ENCODE measurements at regions not wholly inside any gene's neighbourhood (a gene's known extent, or its start where the extent isn't known, plus 50 kb on each side); places are given as distances from the start of the nearest gene placed in this dataset.

DNA sequence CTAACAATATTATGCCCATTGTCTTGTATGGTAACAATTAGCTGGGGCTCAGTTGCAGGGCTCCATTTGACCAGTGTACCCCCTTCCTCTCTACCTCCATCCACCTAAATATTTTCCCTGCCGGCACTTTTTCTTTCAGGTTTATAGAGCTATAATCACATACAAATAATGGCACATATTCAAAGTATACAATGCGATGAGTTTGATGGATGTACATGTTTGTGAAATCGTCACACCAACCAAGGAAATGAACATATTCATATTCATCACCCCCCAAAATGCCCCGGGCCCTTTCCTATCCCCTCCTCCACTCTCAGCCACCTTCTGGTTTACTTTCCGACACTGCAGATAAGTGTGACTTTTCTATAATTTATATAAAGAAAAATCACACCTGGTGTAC, 351.5 kb downstream of the GADD45G start:
- no peak overlapping the region for H3K4me3 ChIP-seq (ENCODE audit: low read length)
- H3K27me3 Mint-ChIP-seq (ENCODE audit: insufficient read depth), result peaks cover 5% of the 10 kb centered on the region
- H3K4me3 Mint-ChIP-seq, result no peak overlapping the region
- no peaks in the 10 kb centered on the region for H3K27me3 ChIP-seq (ENCODE audit: control insufficient read depth, insufficient read depth, low read length, poor library complexity, severe bottlenecking)
- peaks cover 4% of the 10 kb centered on the region for H3K4me1 Mint-ChIP-seq
- no peaks in the 10 kb centered on the region for H3K9me3 Mint-ChIP-seq
- H3K27ac ChIP-seq (ENCODE audit: low read depth, low read length), result no peak overlapping the region
- H3K27ac Mint-ChIP-seq, result no peak overlapping the region
- no peaks in the 10 kb centered on the region for H3K36me3 Mint-ChIP-seq (ENCODE audit: low read depth)
- DNase-seq, result no peak
- H3K9ac ChIP-seq (ENCODE audit: extremely low read depth, low read length, poor library complexity, severe bottlenecking), result no peak overlapping the region
- 96% methylated on average over 4 of the region's 5 CpGs; no CpG with 5 or more reads in 1 of the 2 experiments for WGBS, 2 experiments (ENCODE audit: insufficient coverage in 1 of 2, insufficient read length in 1 of 2)
- TF ChIP-seq, protein P1, sequence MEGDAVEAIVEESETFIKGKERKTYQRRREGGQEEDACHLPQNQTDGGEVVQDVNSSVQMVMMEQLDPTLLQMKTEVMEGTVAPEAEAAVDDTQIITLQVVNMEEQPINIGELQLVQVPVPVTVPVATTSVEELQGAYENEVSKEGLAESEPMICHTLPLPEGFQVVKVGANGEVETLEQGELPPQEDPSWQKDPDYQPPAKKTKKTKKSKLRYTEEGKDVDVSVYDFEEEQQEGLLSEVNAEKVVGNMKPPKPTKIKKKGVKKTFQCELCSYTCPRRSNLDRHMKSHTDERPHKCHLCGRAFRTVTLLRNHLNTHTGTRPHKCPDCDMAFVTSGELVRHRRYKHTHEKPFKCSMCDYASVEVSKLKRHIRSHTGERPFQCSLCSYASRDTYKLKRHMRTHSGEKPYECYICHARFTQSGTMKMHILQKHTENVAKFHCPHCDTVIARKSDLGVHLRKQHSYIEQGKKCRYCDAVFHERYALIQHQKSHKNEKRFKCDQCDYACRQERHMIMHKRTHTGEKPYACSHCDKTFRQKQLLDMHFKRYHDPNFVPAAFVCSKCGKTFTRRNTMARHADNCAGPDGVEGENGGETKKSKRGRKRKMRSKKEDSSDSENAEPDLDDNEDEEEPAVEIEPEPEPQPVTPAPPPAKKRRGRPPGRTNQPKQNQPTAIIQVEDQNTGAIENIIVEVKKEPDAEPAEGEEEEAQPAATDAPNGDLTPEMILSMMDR (conservative IDR thresholded peaks at IDR 0.05), result no peak
- no peaks in the 10 kb centered on the region for H3K36me3 ChIP-seq (ENCODE audit: control insufficient read depth, insufficient read depth, low read length)
- no peaks in the 10 kb centered on the region for H3K9me3 ChIP-seq (ENCODE audit: control insufficient read depth, low read length)
- H3K4me1 ChIP-seq (ENCODE audit: control insufficient read depth, insufficient read depth, low read length), result no peaks in the 10 kb centered on the region

DNA sequence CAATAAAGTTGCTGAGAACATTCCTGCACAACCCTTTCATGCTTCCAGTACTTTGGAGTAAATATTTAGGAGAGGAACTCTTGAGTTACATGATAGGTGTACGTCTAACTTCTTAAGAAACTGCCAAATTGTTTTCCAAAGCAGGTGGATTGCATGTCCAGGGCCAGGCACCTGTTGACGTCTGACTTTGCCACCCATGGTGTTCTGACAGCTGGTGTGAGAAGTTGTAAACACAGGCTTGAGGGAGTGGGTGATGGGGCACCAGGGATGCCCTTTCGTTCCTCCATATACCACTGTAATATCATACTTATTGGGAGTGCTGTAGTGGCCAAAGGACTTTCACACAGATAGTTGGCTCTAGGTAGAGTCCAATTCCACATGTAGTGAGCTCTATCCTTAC, 352.1 kb downstream of the GADD45G start:
- Mint-ChIP-seq H3K36me3 (ENCODE audit: low read depth) (no peaks in the 10 kb centered on the region), H3K4me1 (peaks cover 4% of the 10 kb centered on the region)

DNA sequence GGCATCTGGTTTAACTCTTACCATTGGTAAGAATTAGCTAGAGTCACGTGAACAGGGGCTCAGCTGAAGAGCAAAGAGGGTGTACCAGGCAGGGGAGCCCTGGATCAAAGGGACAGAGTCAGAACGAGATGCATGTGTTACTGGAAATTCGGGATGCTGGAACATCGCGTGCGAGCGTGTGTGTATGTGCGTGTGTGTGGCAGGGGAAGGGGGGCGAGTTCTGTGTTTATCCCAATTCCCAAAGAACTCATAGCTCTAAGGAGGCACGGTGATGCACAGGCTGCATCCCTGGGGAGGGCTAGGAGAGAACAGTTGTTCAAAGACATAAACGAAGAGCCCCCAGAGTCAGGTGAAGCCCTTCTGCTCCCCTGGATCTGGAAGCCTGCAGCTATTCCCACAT, 353.3 kb downstream of the GADD45G start:
- Histone ChIP-seq H3K27me3 (ENCODE audit: control insufficient read depth, insufficient read depth, low read length, poor library complexity, severe bottlenecking) (no peaks in the 10 kb centered on the region), H3K4me1 (ENCODE audit: control insufficient read depth, insufficient read depth, low read length) (no peaks in the 10 kb centered on the region), H3K27ac (ENCODE audit: low read depth, low read length) (no peak overlapping the region), H3K9me3 (ENCODE audit: control insufficient read depth, low read length) (no peaks in the 10 kb centered on the region), H3K9ac (ENCODE audit: extremely low read depth, low read length, poor library complexity, severe bottlenecking) (no peak overlapping the region), H3K36me3 (ENCODE audit: control insufficient read depth, insufficient read depth, low read length) (no peaks in the 10 kb centered on the region), H3K4me3 (ENCODE audit: low read length) (no peak overlapping the region)
- TF ChIP-seq, protein P1 (conservative IDR thresholded peaks at IDR 0.05), result no peak
- WGBS, 2 experiments (ENCODE audit: insufficient coverage in 1 of 2, insufficient read length in 1 of 2), result 88 to 89% methylated on average over 8 to 10 of the region's 11 CpGs
- no peak for DNase-seq
- Mint-ChIP-seq H3K27me3 (ENCODE audit: insufficient read depth) (peaks cover 1% of the 10 kb centered on the region), H3K4me1 (no peaks in the 10 kb centered on the region), H3K27ac (no peak overlapping the region), H3K4me3 (no peak overlapping the region), H3K9me3 (no peaks in the 10 kb centered on the region), H3K36me3 (ENCODE audit: low read depth) (no peaks in the 10 kb centered on the region)

More for the DNA sequence above, 352.1 kb downstream of the GADD45G start:
- no peaks in the 10 kb centered on the region for H3K9me3 Mint-ChIP-seq
- no peaks in the 10 kb centered on the region for H3K27me3 ChIP-seq (ENCODE audit: control insufficient read depth, insufficient read depth, low read length, poor library complexity, severe bottlenecking)
- H3K27ac Mint-ChIP-seq, result no peak overlapping the region
- no peak overlapping the region for H3K4me3 ChIP-seq (ENCODE audit: low read length)
- 90% methylated on average over 2 of the region's 3 CpGs for WGBS, 2 experiments (ENCODE audit: insufficient coverage in 1 of 2, insufficient read length in 1 of 2)
- H3K27me3 Mint-ChIP-seq (ENCODE audit: insufficient read depth), result no peaks in the 10 kb centered on the region
- no peak for DNase-seq
- no peaks in the 10 kb centered on the region for H3K9me3 ChIP-seq (ENCODE audit: control insufficient read depth, low read length)
- H3K9ac ChIP-seq (ENCODE audit: extremely low read depth, low read length, poor library complexity, severe bottlenecking), result no peak overlapping the region
- H3K4me1 ChIP-seq (ENCODE audit: control insufficient read depth, insufficient read depth, low read length), result no peaks in the 10 kb centered on the region
- TF ChIP-seq, protein P1 (conservative IDR thresholded peaks at IDR 0.05), result no peak
- H3K4me3 Mint-ChIP-seq, result no peak overlapping the region
- H3K36me3 ChIP-seq (ENCODE audit: control insufficient read depth, insufficient read depth, low read length), result no peaks in the 10 kb centered on the region
- no peak overlapping the region for H3K27ac ChIP-seq (ENCODE audit: low read depth, low read length)

Measured in endodermal cell (in vitro differentiated cells).